ENCODE measurements at regions not wholly inside any gene's neighbourhood (a gene's known extent, or its start where the extent isn't known, plus 50 kb on each side); places are given as distances from the start of the nearest gene placed in this dataset.

DNA sequence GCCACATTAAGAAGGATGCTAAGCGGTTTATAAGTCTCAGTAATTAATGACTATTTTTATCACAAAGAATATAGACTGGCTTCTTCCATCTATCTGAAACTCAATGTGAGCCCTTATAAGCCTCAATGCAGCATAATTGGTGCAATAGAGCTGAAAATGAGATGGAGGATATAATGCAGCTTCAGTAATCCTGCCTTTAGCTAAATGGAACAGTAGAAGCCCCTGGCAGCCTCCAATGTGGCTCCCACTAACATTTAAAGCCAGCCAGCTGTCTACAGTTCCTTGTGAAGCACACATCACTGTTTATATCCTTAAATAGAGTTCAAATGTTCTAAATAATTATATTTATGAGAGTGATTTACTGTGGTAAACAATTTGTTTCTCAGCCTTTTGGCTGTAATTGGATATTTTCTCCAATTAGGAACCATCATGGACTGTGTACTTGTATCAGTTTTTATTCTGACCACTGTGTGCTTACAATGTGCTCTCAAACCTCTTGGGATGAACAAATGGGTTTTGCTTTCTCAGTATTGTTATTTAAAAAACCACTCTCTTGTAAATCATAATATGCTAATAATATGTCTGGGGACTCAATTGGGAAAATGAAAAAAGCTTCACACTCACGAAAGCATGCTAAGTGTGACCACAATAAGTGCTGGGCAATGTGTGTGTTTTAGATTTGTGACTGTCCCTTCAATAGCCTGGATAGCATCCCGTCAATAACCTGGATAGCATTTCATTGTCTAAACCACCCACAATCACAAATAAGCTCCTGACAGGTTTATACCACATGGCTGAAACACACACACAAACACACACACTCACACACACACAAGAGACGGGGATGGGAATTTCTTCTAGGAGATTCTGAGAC lies 366.6 kb downstream of the GBE1 start:
- TF ChIP-seq, protein P1, sequence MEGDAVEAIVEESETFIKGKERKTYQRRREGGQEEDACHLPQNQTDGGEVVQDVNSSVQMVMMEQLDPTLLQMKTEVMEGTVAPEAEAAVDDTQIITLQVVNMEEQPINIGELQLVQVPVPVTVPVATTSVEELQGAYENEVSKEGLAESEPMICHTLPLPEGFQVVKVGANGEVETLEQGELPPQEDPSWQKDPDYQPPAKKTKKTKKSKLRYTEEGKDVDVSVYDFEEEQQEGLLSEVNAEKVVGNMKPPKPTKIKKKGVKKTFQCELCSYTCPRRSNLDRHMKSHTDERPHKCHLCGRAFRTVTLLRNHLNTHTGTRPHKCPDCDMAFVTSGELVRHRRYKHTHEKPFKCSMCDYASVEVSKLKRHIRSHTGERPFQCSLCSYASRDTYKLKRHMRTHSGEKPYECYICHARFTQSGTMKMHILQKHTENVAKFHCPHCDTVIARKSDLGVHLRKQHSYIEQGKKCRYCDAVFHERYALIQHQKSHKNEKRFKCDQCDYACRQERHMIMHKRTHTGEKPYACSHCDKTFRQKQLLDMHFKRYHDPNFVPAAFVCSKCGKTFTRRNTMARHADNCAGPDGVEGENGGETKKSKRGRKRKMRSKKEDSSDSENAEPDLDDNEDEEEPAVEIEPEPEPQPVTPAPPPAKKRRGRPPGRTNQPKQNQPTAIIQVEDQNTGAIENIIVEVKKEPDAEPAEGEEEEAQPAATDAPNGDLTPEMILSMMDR (IDR thresholded peaks at IDR 0.05; ENCODE audit: low read depth, low read length, missing control alignments) = no peak
- no peak overlapping the region for H3K4me3 ChIP-seq (replicated peaks; ENCODE audit: low read depth, low read length)
- no peak for DNase-seq (ENCODE audit: extremely low read depth, low read depth)

DNA sequence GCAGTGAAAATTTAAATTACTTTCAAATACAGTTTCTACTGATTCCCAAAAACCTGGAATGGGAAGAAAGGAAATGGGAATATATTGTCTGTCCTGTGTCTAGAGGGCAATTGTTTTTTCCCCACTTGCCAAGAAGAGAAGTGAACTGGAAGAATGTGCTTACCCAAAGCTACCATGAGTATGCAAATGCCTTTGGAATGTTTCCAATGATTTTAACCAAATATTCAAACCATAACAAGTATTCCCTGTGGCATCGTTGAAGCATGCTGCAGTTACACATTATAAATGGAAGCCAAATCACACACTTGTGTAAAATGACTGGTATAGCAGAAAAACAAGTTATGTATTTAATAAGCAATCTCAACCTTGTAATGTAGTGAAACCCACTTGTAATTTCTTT lies 368.2 kb downstream of the GBE1 start:
- no peak for DNase-seq (ENCODE audit: extremely low read depth, low read depth)
- TF ChIP-seq, protein P1 (IDR thresholded peaks at IDR 0.05; ENCODE audit: low read depth, low read length, missing control alignments) = no peak
- no peak overlapping the region for H3K4me3 ChIP-seq (replicated peaks; ENCODE audit: low read depth, low read length)

DNA sequence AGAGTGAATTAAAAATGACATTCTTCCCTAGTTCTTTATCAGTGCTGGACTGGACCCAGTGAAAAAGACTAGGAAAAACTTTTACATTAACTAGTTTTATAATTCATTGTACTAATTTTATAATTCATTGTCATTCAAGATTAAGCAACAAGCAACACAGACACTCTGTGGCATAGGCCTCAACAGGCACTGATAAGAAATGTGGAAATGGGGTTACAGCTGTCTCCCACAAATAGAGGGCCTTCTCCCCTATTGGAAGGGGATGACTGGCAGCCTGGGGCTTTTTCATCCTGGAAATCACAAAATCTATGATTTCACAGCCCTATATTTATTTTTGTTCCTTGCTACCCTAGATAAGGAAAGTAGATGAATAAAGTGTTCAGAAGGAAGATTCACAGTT lies 370.6 kb downstream of the GBE1 start:
- TF ChIP-seq, protein P1 (IDR thresholded peaks at IDR 0.05; ENCODE audit: low read depth, low read length, missing control alignments) = no peak
- no peak for DNase-seq (ENCODE audit: extremely low read depth, low read depth)
- no peak overlapping the region for H3K4me3 ChIP-seq (replicated peaks; ENCODE audit: low read depth, low read length)

DNA sequence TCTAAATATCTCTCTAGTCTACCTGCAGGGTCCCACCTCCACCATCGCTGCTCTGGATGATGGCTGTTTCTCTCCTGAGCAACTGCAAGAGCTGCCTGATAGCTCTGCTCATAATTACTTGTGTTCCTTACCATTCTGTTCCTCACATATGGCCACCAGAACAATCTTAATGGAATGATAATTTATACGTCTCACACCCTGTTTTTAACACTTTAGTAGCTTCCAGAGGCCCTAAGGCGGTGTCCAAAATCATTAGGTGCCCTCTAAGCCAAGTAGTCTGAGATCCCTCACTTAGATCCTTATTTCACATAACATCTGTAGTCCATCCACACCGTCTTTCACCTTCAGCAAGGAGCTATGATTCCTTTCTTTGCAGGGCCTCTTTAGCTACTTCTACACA lies 373.3 kb downstream of the GBE1 start:
- no peak for DNase-seq (ENCODE audit: extremely low read depth, low read depth)
- H3K4me3 ChIP-seq (replicated peaks; ENCODE audit: low read depth, low read length) = no peak overlapping the region
- TF ChIP-seq, protein P1 (IDR thresholded peaks at IDR 0.05; ENCODE audit: low read depth, low read length, missing control alignments) = no peak

DNA sequence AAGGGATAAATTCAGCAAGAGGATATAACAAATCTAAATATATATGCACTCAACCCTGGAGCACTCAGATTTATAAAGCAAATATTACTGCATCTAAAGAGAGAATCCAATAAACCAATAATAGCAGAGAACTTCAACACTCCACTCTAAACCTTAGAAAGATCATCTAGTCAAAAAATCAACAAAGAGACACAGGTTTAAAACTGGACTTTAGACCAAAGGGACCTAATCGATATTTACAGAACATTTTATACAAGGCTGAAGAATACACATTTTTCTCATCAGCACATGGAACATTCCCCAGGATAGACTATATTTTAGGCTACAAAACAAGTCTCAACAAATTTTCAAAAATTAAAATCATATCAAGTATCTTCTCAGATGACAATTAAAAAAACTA lies 379.0 kb downstream of the GBE1 start:
- DNase-seq (ENCODE audit: extremely low read depth, low read depth) = no peak
- no peak overlapping the region for H3K4me3 ChIP-seq (replicated peaks; ENCODE audit: low read depth, low read length)
- TF ChIP-seq, protein P1 (IDR thresholded peaks at IDR 0.05; ENCODE audit: low read depth, low read length, missing control alignments) = no peak

DNA sequence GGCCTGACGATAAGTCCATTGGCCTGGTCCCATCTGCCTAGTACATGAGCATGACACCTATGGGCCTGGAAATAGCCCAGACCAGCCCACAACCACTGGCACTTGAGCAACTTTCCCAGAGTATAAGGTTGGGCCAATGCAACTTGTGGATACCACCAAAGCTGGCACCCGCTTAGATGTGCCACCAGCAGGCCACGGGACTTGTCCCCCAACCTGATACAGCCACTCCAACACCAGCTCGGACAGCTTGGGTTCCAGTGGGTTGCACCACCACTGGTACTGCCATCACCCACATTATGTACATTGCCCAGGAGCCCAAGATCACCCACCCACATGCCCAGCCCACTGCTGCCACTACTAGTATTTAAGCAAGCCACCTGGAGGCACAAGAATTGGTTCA lies 381.2 kb downstream of the GBE1 start:
- no peak for DNase-seq (ENCODE audit: extremely low read depth, low read depth)
- H3K4me3 ChIP-seq (replicated peaks; ENCODE audit: low read depth, low read length) = no peak overlapping the region
- TF ChIP-seq, protein P1 (IDR thresholded peaks at IDR 0.05; ENCODE audit: low read depth, low read length, missing control alignments) = no peak
